H1 (cell line): ENCODE measurements at regions not wholly inside any gene's neighbourhood (a gene's known extent, or its start where the extent isn't known, plus 50 kb on each side); places are given as distances from the start of the nearest gene placed in this dataset.

Experiments
- CTCF ChIA-PET: fragments of 300-600 bp; sonication (Branson Sonifier 250); formaldehyde crosslinking; loops from one replicate; lab custom pipeline; 2021; ENCODE audit not compliant: partially characterized antibody; lab: Charles Lee
- POLR2A ChIA-PET: fragments of 300-600 bp; sonication (Branson Sonifier 250); formaldehyde crosslinking; loops from one replicate; lab custom pipeline; 2021; ENCODE audit warnings: inconsistent platforms; ENCODE audit not compliant: partially characterized antibody; lab: Charles Lee
- DNase-seq, 2 experiments: peaks; one replicate each; pipeline versions ENCODE4 v3.0.0 to v3.0.0-alpha.2; 2010 to 2022; ENCODE audit warnings: low spot score in 2 of 2, low read depth in 1 of 2, mixed read lengths in 1 of 2
- FAIRE-seq: peaks from 2 replicates; lab custom pipeline; 2011; peaks lifted over from hg19 to GRCh38; lab: Jason Lieb, UNC
- H2AFZ ChIP-seq: 2 replicates; pipeline ENCODE4 v1.8.1; 2012; ENCODE audit warnings: low read length, inconsistent platforms
- H2AK5ac ChIP-seq: 2 replicates; pipeline ENCODE4 v1.6.1; 2013; ENCODE audit warnings: low read depth, low read length
- H2BK120ac ChIP-seq: replicated peaks from 2 replicates; pipeline ENCODE3; 2013; ENCODE audit warnings: low read depth, low read length, inconsistent platforms
- H2BK12ac ChIP-seq: 2 replicates; pipeline ENCODE4 v1.6.1; 2013; ENCODE audit warnings: low read depth, low read length
- H2BK15ac ChIP-seq: 2 replicates; pipeline ENCODE4 v1.6.1; 2013; ENCODE audit warnings: low read length
- H2BK20ac ChIP-seq: 2 replicates; pipeline ENCODE4 v1.6.1; 2013; ENCODE audit warnings: low read length
- H2BK5ac ChIP-seq: 2 replicates; pipeline ENCODE4 v1.6.1; 2013; ENCODE audit warnings: low read depth, low read length
- H3K14ac ChIP-seq: 2 replicates; pipeline ENCODE4 v1.6.1; 2013; ENCODE audit warnings: inconsistent platforms; ENCODE audit not compliant: insufficient read length
- H3K18ac ChIP-seq: 2 replicates; pipeline ENCODE4 v1.6.1; 2013; ENCODE audit warnings: low read length; ENCODE audit errors: extremely low read depth
- H3K23ac ChIP-seq: 2 replicates; pipeline ENCODE4 v1.6.1; 2013; ENCODE audit warnings: inconsistent platforms; ENCODE audit not compliant: insufficient read length
- H3K23me2 ChIP-seq: 2 replicates; pipeline ENCODE4 v1.6.1; 2013; ENCODE audit warnings: low read depth, low read length
- H3K27ac ChIP-seq: 2 replicates; pipeline ENCODE4 v1.6.1; 2011; ENCODE audit warnings: low read depth, low read length, inconsistent platforms
- H3K27me3 ChIP-seq, 4 experiments: replicated peaks in 1 of 4; 1 replicate in 1 of 4; 2 replicates in 3 of 4; pipeline versions ENCODE4 v1.6.1 to v1.8.1; 2011 to 2013; ENCODE audit warnings: low read length in 3 of 4, mild to moderate bottlenecking in 3 of 4, inconsistent platforms in 2 of 4, mixed read lengths in 2 of 4, moderate library complexity in 1 of 4; ENCODE audit not compliant: control insufficient read depth in 3 of 4, insufficient read depth in 3 of 4; ENCODE audit errors: extremely low read depth in 1 of 4
- H3K36me3 ChIP-seq, 4 experiments: 2 replicates each; pipeline versions ENCODE4 v1.6.1 to v1.8.1; 2011 to 2013; ENCODE audit warnings: mild to moderate bottlenecking in 4 of 4, low read length in 3 of 4, moderate library complexity in 2 of 4, control low read depth in 1 of 4, inconsistent platforms in 1 of 4; ENCODE audit not compliant: insufficient read depth in 4 of 4, control insufficient read depth in 2 of 4
- H3K4ac ChIP-seq: replicated peaks from 2 replicates; pipeline ENCODE3; 2013; ENCODE audit warnings: low read length, low read depth, mixed read lengths, inconsistent platforms; ENCODE audit not compliant: insufficient read length
- H3K4me1 ChIP-seq, 4 experiments: replicated peaks in 1 of 4; 1 replicate in 1 of 4; 2 replicates in 3 of 4; pipeline versions ENCODE4 v1.6.1 to v1.8.1; 2011 to 2013; ENCODE audit warnings: low read length in 3 of 4, inconsistent platforms in 2 of 4, mixed read lengths in 1 of 4; ENCODE audit not compliant: insufficient read depth in 4 of 4, control insufficient read depth in 3 of 4
- H3K4me2 ChIP-seq, 2 experiments: 2 replicates each; pipeline versions ENCODE4 v1.6.1 to v1.8.1; 2011 to 2013; ENCODE audit warnings: low read depth in 2 of 2, low read length in 2 of 2, control low read depth in 1 of 2, inconsistent platforms in 1 of 2, mild to moderate bottlenecking in 1 of 2; ENCODE audit not compliant: insufficient read depth in 1 of 2
- H3K4me3 ChIP-seq, 4 experiments: fragments of 200-600, 300-600 bp in 1 of 4; sonication (generic), shearing (Covaris generic), sonication (Bioruptor Twin) in 1 of 4; 2 replicates each; pipeline versions ENCODE4 v1.5.1 to v1.8.1; 2011 to 2016; ENCODE audit warnings: low read length in 4 of 4, low read depth in 3 of 4, control low read depth in 2 of 4, inconsistent platforms in 2 of 4, mild to moderate bottlenecking in 2 of 4, mixed read lengths in 1 of 4, moderate library complexity in 1 of 4; ENCODE audit not compliant: insufficient read depth in 2 of 4; ENCODE audit errors: extremely low read depth in 1 of 4
- H3K56ac ChIP-seq: replicated peaks from 2 replicates; pipeline ENCODE3; 2013; ENCODE audit warnings: low read depth, mild to moderate bottlenecking, mixed read lengths, low read length, inconsistent platforms; ENCODE audit not compliant: insufficient read length
- H3K79me1 ChIP-seq: 2 replicates; pipeline ENCODE4 v1.6.1; 2013; ENCODE audit warnings: low read depth, low read length, control low read depth
- H3K79me2 ChIP-seq, 2 experiments: 2 replicates each; pipeline versions ENCODE4 v1.6.1 to v1.8.1; 2012 to 2013; ENCODE audit warnings: low read length in 2 of 2, mild to moderate bottlenecking in 2 of 2, inconsistent platforms in 1 of 2; ENCODE audit not compliant: insufficient read depth in 2 of 2, control insufficient read depth in 1 of 2
- H3K9ac ChIP-seq, 4 experiments: replicated peaks in 1 of 4; 1 replicate in 1 of 4; 2 replicates in 3 of 4; pipeline versions ENCODE4 v1.6.1 to v1.8.1; 2011 to 2013; ENCODE audit warnings: low read depth in 3 of 4, low read length in 3 of 4, control low read depth in 2 of 4, mild to moderate bottlenecking in 2 of 4, moderate library complexity in 2 of 4, inconsistent platforms in 1 of 4; ENCODE audit errors: extremely low read depth in 1 of 4
- H3K9me3 ChIP-seq, 2 experiments: 2 replicates each; pipeline versions ENCODE4 v1.6.1 to v1.8.1; 2012 to 2013; ENCODE audit warnings: mild to moderate bottlenecking in 2 of 2, moderate library complexity in 2 of 2, control low read depth in 1 of 2, inconsistent platforms in 1 of 2, low read depth in 1 of 2, low read length in 1 of 2, mixed read lengths in 1 of 2; ENCODE audit not compliant: insufficient read depth in 2 of 2
- H4K20me1 ChIP-seq, 2 experiments: replicated peaks in 1 of 2; 2 replicates each; pipeline versions ENCODE3 to v1.8.1; 2011 to 2013; ENCODE audit warnings: inconsistent platforms in 2 of 2, low read length in 2 of 2, mild to moderate bottlenecking in 1 of 2; ENCODE audit not compliant: insufficient read depth in 2 of 2, control insufficient read depth in 1 of 2
- H4K5ac ChIP-seq: 2 replicates; pipeline ENCODE4 v1.6.1; 2013; ENCODE audit warnings: low read length, low read depth, mixed read lengths, inconsistent platforms; ENCODE audit not compliant: insufficient read length
- H4K8ac ChIP-seq: 2 replicates; pipeline ENCODE4 v1.8.0; 2013; ENCODE audit warnings: mild to moderate bottlenecking, moderate library complexity, low read length, inconsistent platforms; ENCODE audit not compliant: insufficient read depth; ENCODE audit errors: extremely low read depth
- H4K91ac ChIP-seq: replicated peaks from 2 replicates; pipeline ENCODE3; 2013; ENCODE audit warnings: low read length, mixed read lengths, inconsistent platforms; ENCODE audit not compliant: insufficient read length
- POLR2A ChIP-seq, 2 experiments: IDR thresholded peaks; 1 replicate in 1 of 2; 2 replicates in 1 of 2; pipeline ENCODE4 v1.6.1; 2011; ENCODE audit warnings: low read depth in 2 of 2, low read length in 2 of 2, mild to moderate bottlenecking in 2 of 2; ENCODE audit errors: control extremely low read depth in 1 of 2
- SP4 ChIP-seq: IDR thresholded peaks from 2 replicates; pipeline ENCODE4 v1.6.1; 2012; ENCODE audit warnings: low read length, inconsistent platforms
- WGBS, 2 experiments: shearing (Covaris generic) in 1 of 2; methylation state at CpG; one replicate each; pipeline versions ENCODE4 v1.1.6 to v1.1.7; 2013 to 2015; ENCODE audit warnings: low lambda C conversion rate in 2 of 2, mixed read lengths in 2 of 2, inconsistent platforms in 1 of 2, low coverage in 1 of 2, missing lambda C conversion rate in 1 of 2; ENCODE audit not compliant: insufficient replicate concordance in 2 of 2, insufficient coverage in 1 of 2, insufficient read length in 1 of 2; ENCODE audit errors: extremely low coverage in 1 of 2, missing lambda C conversion rate in 1 of 2; 5-methylcytosine and 5-hydroxymethylcytosine counted together

DNA sequence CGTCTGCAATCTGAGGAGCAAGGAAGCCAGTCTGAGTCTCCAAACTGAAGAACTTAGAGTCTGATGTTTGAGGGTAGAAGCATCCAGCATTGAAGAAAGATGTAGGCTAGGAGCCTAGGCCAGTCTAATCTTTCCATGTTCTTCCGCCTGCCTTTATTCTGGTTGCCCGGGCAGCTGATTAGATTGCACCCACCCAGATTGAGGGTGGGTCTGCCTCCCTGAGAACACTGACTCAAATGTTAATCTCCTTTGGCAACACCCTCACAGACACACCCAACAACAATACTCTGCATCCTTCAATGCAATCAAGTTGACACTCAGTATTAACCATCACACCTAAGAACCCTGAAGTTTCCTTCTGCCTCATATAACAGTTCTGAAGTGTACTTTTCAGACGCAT, 350.1 kb downstream of the RFPL4B start:
- no peak overlapping the region for H2BK12ac ChIP-seq
- TF ChIP-seq SP4 (no peak), POLR2A (IDR thresholded peaks at IDR 0.05; ENCODE audit: control extremely low read depth in 1 of 2, low read depth in 2 of 2, low read length in 2 of 2) (no peak)
- H4K20me1 ChIP-seq, result no peaks in the 10 kb centered on the region
- no peaks in the 10 kb centered on the region for H3K4me1 ChIP-seq
- no peaks in the 10 kb centered on the region for H3K27me3 ChIP-seq
- H2AFZ ChIP-seq, result no peak overlapping the region
- H3K79me1 ChIP-seq, result no peaks in the 10 kb centered on the region
- no peak overlapping the region for H4K91ac ChIP-seq
- DNase-seq (no peak), FAIRE-seq (no peak)
- H3K36me3 ChIP-seq, result no peaks in the 10 kb centered on the region
- no peak overlapping the region for H2BK20ac ChIP-seq
- H4K5ac ChIP-seq, result no peak overlapping the region
- ChIA-PET CTCF (no interaction called here), POLR2A (no interaction called here)
- H3K9ac ChIP-seq, result no peak overlapping the region
- H3K4me2 ChIP-seq, result no peak overlapping the region
- H3K79me2 ChIP-seq, result no peaks in the 10 kb centered on the region
- no peak overlapping the region for H3K4me3 ChIP-seq
- no peaks in the 10 kb centered on the region for H3K9me3 ChIP-seq
- no peak overlapping the region for H2BK5ac ChIP-seq
- H3K27ac ChIP-seq, result no peak overlapping the region
- no peak overlapping the region for H3K23ac ChIP-seq
- H3K4ac ChIP-seq, result no peak overlapping the region
- H4K8ac ChIP-seq, result no peak overlapping the region
- H2AK5ac ChIP-seq, result no peak overlapping the region
- no peak overlapping the region for H3K14ac ChIP-seq
- no peak overlapping the region for H2BK15ac ChIP-seq
- WGBS, 2 experiments, result 96% methylated on average over 4 of the region's 4 CpGs; no CpG with 5 or more reads in 1 of the 2 experiments
- no peak overlapping the region for H3K18ac ChIP-seq
- peaks cover 2% of the 10 kb centered on the region; the same call in 1 of the 2 replicates for H3K23me2 ChIP-seq
- no peak overlapping the region for H3K56ac ChIP-seq
- H2BK120ac ChIP-seq, result no peak overlapping the region
